Progenitor cell of endocrine pancreas (in vitro differentiated cells): ENCODE measurements at regions not wholly inside any gene's neighbourhood (a gene's known extent, or its start where the extent isn't known, plus 50 kb on each side); places are given as distances from the start of the nearest gene placed in this dataset.

Experiments used
- DNase-seq: peaks from one replicate; pipeline ENCODE4 v3.0.0; 2021; ENCODE audit warnings: low spot score; ENCODE audit not compliant: unreplicated experiment
- H3K27ac Mint-ChIP-seq: 2 replicates; pipeline ENCODE4 v1.8.0; 2021; ENCODE audit warnings: mild to moderate bottlenecking, moderate library complexity, mixed read lengths
- H3K27me3 Mint-ChIP-seq: 2 replicates; pipeline ENCODE4 v1.8.0; 2021; ENCODE audit warnings: mixed read lengths
- H3K36me3 Mint-ChIP-seq: 2 replicates; pipeline ENCODE4 v1.8.0; 2022; ENCODE audit warnings: mixed read lengths; ENCODE audit not compliant: insufficient read depth
- H3K4me1 Mint-ChIP-seq: 2 replicates; pipeline ENCODE4 v1.8.0; 2021; ENCODE audit warnings: low read depth, mixed read lengths
- H3K4me3 Mint-ChIP-seq: 2 replicates; pipeline ENCODE4 v1.8.0; 2021; ENCODE audit warnings: low read depth, mild to moderate bottlenecking, moderate library complexity, mixed read lengths
- H3K9me3 Mint-ChIP-seq: 2 replicates; pipeline ENCODE4 v1.8.0; 2021; ENCODE audit warnings: low read depth, mixed read lengths
- TF ChIP-seq, protein P1 (sequence below): fragments of 200-600 bp; sonication (generic); IDR thresholded peaks from one replicate; pipeline ENCODE4 v1.5.0; 2021; ENCODE audit warnings: antibody characterized with exemption, mild to moderate bottlenecking; ENCODE audit not compliant: unreplicated experiment

DNA sequence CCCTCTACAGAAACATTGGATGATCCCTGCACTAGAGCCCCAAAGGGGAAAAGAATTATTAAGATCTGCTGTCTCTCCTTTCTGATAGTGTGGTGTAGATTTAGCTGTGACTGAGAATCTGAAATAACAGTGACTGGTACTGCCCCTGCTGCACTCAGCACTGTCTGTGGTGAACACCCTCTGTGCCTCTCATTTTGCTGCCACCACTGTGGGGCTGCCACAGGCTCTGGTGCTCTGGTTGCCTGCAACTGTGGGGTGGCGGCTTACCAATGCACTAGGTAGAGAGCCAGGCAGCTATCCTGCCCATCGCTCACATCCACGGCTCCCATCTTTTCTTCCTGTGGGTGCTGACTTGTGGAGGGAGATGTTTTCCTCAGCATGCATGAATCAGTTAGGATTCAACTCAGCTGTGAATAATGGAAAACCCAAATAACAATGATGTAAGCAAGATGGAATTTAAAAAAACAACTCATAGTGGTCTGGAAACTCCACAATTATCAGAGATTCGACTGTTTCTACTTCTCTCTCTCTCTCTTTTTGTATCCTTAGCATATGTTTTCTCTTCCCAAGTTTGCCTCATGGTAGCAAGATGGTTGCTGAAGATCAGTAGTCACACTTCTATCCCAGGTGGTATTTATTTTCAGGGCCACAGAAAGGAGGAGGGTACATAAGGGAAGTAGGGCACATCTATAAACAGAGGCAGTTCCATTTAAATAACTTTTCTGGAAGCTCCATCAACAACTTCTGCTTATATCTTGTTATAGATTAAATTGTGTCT is 99.8 kb upstream of the DAP start:
- Mint-ChIP-seq H3K4me3 (no peak overlapping the region), H3K27me3 (peaks cover 26% of the 10 kb centered on the region), H3K36me3 (no peaks in the 10 kb centered on the region), H3K27ac (no peak overlapping the region), H3K9me3 (no peaks in the 10 kb centered on the region), H3K4me1 (peaks cover 20% of the 10 kb centered on the region)
- TF ChIP-seq, protein P1, sequence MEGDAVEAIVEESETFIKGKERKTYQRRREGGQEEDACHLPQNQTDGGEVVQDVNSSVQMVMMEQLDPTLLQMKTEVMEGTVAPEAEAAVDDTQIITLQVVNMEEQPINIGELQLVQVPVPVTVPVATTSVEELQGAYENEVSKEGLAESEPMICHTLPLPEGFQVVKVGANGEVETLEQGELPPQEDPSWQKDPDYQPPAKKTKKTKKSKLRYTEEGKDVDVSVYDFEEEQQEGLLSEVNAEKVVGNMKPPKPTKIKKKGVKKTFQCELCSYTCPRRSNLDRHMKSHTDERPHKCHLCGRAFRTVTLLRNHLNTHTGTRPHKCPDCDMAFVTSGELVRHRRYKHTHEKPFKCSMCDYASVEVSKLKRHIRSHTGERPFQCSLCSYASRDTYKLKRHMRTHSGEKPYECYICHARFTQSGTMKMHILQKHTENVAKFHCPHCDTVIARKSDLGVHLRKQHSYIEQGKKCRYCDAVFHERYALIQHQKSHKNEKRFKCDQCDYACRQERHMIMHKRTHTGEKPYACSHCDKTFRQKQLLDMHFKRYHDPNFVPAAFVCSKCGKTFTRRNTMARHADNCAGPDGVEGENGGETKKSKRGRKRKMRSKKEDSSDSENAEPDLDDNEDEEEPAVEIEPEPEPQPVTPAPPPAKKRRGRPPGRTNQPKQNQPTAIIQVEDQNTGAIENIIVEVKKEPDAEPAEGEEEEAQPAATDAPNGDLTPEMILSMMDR, result no peak
- no peak for DNase-seq

DNA sequence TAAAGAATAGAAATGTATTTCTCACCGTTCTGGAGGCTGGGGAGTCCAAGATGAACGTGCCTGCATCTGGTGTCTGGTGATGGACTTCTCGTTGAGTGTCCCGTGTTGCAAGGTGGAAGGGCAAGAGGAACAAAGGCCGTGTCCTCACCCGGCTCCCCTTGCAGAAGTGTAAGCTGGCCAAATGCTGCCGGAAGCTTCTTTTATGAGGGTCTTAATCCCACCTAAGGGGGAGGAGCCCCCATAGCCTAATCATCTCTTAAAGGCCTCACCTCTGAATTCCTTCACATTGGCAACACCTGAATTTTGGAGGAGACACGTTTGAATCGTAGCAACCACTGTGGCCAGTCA is 99.1 kb upstream of the DAP start:
- peaks cover 27% of the 10 kb centered on the region for H3K27me3 Mint-ChIP-seq
- H3K27ac Mint-ChIP-seq, result peak overlapping the region; percentile 59
- H3K9me3 Mint-ChIP-seq, result no peaks in the 10 kb centered on the region
- TF ChIP-seq, protein P1, result no peak
- H3K4me1 Mint-ChIP-seq, result peaks cover 20% of the 10 kb centered on the region
- no peak overlapping the region for H3K4me3 Mint-ChIP-seq
- DNase-seq, result no peak
- no peaks in the 10 kb centered on the region for H3K36me3 Mint-ChIP-seq

DNA sequence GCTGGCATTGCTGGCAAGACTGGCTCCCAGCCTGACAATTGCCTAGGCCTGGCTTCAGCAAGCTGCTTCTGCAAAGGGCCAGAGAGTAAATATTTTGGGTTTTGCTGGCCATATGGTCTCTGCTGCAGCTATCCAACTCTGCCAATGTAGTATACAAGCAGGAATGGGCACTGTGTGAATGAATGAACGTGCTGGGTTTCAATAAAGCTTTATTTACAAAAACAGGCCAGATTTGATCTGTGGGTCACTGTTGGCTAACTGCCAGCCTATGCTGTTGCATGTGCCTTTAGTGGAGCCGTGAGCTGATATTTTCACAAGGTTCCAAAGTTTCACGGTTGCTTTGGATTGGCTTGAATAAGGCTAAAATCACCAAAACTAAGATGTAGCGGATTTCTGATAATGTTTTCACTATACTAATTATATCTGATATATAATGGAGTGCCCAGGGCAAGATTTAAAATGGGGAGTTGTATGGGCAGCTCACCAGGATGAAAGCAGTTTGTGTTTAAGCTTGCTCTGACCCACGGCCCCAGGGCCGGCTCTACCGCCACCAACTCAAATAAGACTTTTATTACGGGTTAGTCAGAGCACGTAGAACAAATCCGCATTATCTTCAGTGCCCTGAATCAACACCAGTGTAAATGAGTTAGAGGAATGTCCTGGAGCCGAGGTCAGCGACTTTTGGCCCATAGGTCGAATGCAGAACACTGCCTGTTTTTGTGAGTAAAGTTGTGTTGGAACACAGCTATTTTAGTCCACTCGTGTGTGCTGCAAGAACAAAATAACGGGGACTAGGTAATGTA is 98.6 kb upstream of the DAP start:
- Mint-ChIP-seq H3K27ac (peak overlapping the region; percentile 59), H3K9me3 (no peaks in the 10 kb centered on the region), H3K4me1 (peaks cover 20% of the 10 kb centered on the region), H3K27me3 (peaks cover 32% of the 10 kb centered on the region), H3K36me3 (no peaks in the 10 kb centered on the region), H3K4me3 (no peak overlapping the region)
- DNase-seq, result no peak
- TF ChIP-seq, protein P1, result no peak

DNA sequence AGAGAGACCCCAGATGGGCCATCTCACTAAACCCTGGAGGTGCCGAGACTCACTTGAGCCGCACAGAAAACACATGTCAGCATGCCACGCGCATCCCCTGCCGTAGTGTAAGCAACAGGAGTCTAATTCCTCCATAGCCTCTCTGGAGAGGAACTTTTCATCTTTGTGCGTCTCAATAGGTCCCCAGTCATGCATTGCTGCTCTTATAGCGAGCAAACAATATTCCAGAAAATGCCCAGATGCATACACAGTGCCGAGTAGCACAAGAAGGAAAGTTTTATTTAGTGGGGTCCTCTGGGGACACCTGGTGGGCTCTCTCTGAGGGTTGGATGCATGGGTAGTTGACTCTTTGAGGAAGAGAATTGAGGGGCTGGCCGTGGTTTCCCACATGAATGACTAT is 97.9 kb upstream of the DAP start:
- DNase-seq, result no peak
- H3K27ac Mint-ChIP-seq, result no peak overlapping the region
- TF ChIP-seq, protein P1, result no peak
- no peaks in the 10 kb centered on the region for H3K9me3 Mint-ChIP-seq
- no peaks in the 10 kb centered on the region for H3K36me3 Mint-ChIP-seq
- peaks cover 37% of the 10 kb centered on the region for H3K27me3 Mint-ChIP-seq
- H3K4me3 Mint-ChIP-seq, result no peak overlapping the region
- H3K4me1 Mint-ChIP-seq, result peaks cover 20% of the 10 kb centered on the region

DNA sequence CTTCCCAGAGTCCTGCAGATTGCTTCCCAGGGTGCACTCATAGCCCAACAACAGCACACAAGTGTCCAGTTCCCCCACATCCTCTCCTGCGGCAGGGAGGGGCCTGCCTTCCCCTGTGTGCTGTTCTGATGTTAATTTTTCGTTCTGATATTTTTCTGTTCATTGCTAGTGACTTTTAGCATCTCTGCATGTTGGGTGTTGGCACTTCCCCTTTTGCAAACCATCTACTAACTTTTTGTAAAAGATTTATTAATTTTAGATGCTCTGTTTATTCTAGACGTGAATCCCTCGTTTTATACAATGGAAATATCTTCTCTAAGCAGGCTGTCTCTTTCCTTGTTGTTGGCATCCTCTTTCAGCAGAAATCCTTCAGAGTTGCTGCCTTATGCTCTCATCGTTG is 97.3 kb upstream of the DAP start:
- no peak overlapping the region for H3K27ac Mint-ChIP-seq
- DNase-seq, result no peak
- TF ChIP-seq, protein P1, result no peak
- no peaks in the 10 kb centered on the region for H3K36me3 Mint-ChIP-seq
- no peak overlapping the region for H3K4me3 Mint-ChIP-seq
- peaks cover 37% of the 10 kb centered on the region for H3K27me3 Mint-ChIP-seq
- peaks cover 20% of the 10 kb centered on the region for H3K4me1 Mint-ChIP-seq
- no peaks in the 10 kb centered on the region for H3K9me3 Mint-ChIP-seq
